Progenitor cell of endocrine pancreas (in vitro differentiated cells): ENCODE measurements at regions not wholly inside any gene's neighbourhood (a gene's known extent, or its start where the extent isn't known, plus 50 kb on each side); places are given as distances from the start of the nearest gene placed in this dataset.

Experiments
- DNase-seq: peaks from one replicate; pipeline ENCODE4 v3.0.0; 2021; ENCODE audit warnings: low spot score; ENCODE audit not compliant: unreplicated experiment
- H3K27ac Mint-ChIP-seq: 2 replicates; pipeline ENCODE4 v1.8.0; 2021; ENCODE audit warnings: mild to moderate bottlenecking, moderate library complexity, mixed read lengths
- H3K27me3 Mint-ChIP-seq: 2 replicates; pipeline ENCODE4 v1.8.0; 2021; ENCODE audit warnings: mixed read lengths
- H3K36me3 Mint-ChIP-seq: 2 replicates; pipeline ENCODE4 v1.8.0; 2022; ENCODE audit warnings: mixed read lengths; ENCODE audit not compliant: insufficient read depth
- H3K4me1 Mint-ChIP-seq: 2 replicates; pipeline ENCODE4 v1.8.0; 2021; ENCODE audit warnings: low read depth, mixed read lengths
- H3K4me3 Mint-ChIP-seq: 2 replicates; pipeline ENCODE4 v1.8.0; 2021; ENCODE audit warnings: low read depth, mild to moderate bottlenecking, moderate library complexity, mixed read lengths
- H3K9me3 Mint-ChIP-seq: 2 replicates; pipeline ENCODE4 v1.8.0; 2021; ENCODE audit warnings: low read depth, mixed read lengths
- CTCF ChIP-seq: fragments of 200-600 bp; sonication (generic); IDR thresholded peaks from one replicate; pipeline ENCODE4 v1.5.0; 2021; ENCODE audit warnings: antibody characterized with exemption, mild to moderate bottlenecking; ENCODE audit not compliant: unreplicated experiment

- Mint-ChIP-seq H3K27ac (no peak overlapping the region), H3K4me3 (no peak overlapping the region), H3K9me3 (peaks cover 5% of the 10 kb centered on the region), H3K36me3 (no peaks in the 10 kb centered on the region), H3K4me1 (peaks cover 10% of the 10 kb centered on the region), H3K27me3 (no peaks in the 10 kb centered on the region)
- DNase-seq, result no peak
- no peak for TF ChIP-seq CTCF
These were observed 423.8 kb upstream of the NRP1 start for GRCh38 chr10:33758299-33758698.

GRCh38 chr10:33754052-33754451, 419.6 kb upstream of the NRP1 start:
- no peak overlapping the region for H3K4me3 Mint-ChIP-seq

GRCh38 chr10:33753389-33753788, 418.9 kb upstream of the NRP1 start:
- peaks cover 3% of the 10 kb centered on the region for H3K27me3 Mint-ChIP-seq
- no peak for DNase-seq
- no peak for TF ChIP-seq CTCF
- H3K4me1 Mint-ChIP-seq, result no peaks in the 10 kb centered on the region
- H3K4me3 Mint-ChIP-seq, result no peak overlapping the region
- no peaks in the 10 kb centered on the region for H3K9me3 Mint-ChIP-seq
- no peaks in the 10 kb centered on the region for H3K36me3 Mint-ChIP-seq
- no peak overlapping the region for H3K27ac Mint-ChIP-seq

More at GRCh38 chr10:33754052-33754451, 419.6 kb upstream of the NRP1 start:
- H3K9me3 Mint-ChIP-seq, result no peaks in the 10 kb centered on the region
- H3K27ac Mint-ChIP-seq, result no peak overlapping the region
- H3K4me1 Mint-ChIP-seq, result no peaks in the 10 kb centered on the region
- no peak for DNase-seq
- no peak for TF ChIP-seq CTCF
- H3K27me3 Mint-ChIP-seq, result peaks cover 3% of the 10 kb centered on the region
- no peaks in the 10 kb centered on the region for H3K36me3 Mint-ChIP-seq

- no peak for TF ChIP-seq CTCF
- no peak overlapping the region for H3K4me3 Mint-ChIP-seq
- H3K27ac Mint-ChIP-seq, result no peak overlapping the region
- H3K27me3 Mint-ChIP-seq, result peaks cover 3% of the 10 kb centered on the region
- H3K4me1 Mint-ChIP-seq, result no peaks in the 10 kb centered on the region
- H3K36me3 Mint-ChIP-seq, result no peaks in the 10 kb centered on the region
- no peaks in the 10 kb centered on the region for H3K9me3 Mint-ChIP-seq
- DNase-seq, result no peak
These were observed 415.3 kb upstream of the NRP1 start for GRCh38 chr10:33749790-33750189.

GRCh38 chr10:33749067-33749735, 414.7 kb upstream of the NRP1 start:
- Mint-ChIP-seq H3K27ac (no peak overlapping the region), H3K9me3 (no peaks in the 10 kb centered on the region), H3K36me3 (no peaks in the 10 kb centered on the region), H3K4me3 (no peak overlapping the region), H3K27me3 (peaks cover 3% of the 10 kb centered on the region), H3K4me1 (no peaks in the 10 kb centered on the region)
- no peak for TF ChIP-seq CTCF
- DNase-seq, result no peak
